ENCODE measurements at regions not wholly inside any gene's neighbourhood (a gene's known extent, or its start where the extent isn't known, plus 50 kb on each side); places are given as distances from the start of the nearest gene placed in this dataset.

- intact Hi-C loops (cut with micrococcal nuclease): no loop called here
- peaks cover 0 to 8% (median 2%) of the 10 kb centered on the region in 7 donors for H3K9me3 Mint-ChIP-seq
- peak overlapping the region in 1 of 7 donors; percentile 55 for H3K27ac Mint-ChIP-seq
- DNase-seq: no peak
- Histone ChIP-seq H3K27ac (ENCODE audit: low read depth in 1 of 2, low read length in 2 of 2) (no peak overlapping the region), H4K20me1 (ENCODE audit: insufficient read depth, low read length) (no peaks in the 10 kb centered on the region), H3K4me1 (ENCODE audit: control insufficient read depth in 1 of 2, insufficient read depth in 2 of 2, low read length in 2 of 2) (peaks cover 8% of the 10 kb centered on the region in 2 donors), H3K79me2 (ENCODE audit: insufficient read depth, low read length) (no peaks in the 10 kb centered on the region), H2AFZ (ENCODE audit: insufficient read depth, low read depth, low read length, poor library complexity, severe bottlenecking) (no peak overlapping the region), H3K36me3 (replicated peaks in 1 of 2; ENCODE audit: control insufficient read depth in 1 of 2, insufficient read depth in 2 of 2, low read length in 2 of 2) (no peaks in the 10 kb centered on the region), H3K4me3 (replicated peaks in 1 of 3; ENCODE audit: low read depth in 2 of 3, low read length in 3 of 3) (no peak overlapping the region), H3K9me3 (replicated peaks in 1 of 2; ENCODE audit: control insufficient read depth in 1 of 2, insufficient read depth in 1 of 2, low read length in 2 of 2) (no peaks in the 10 kb centered on the region), H3K27me3 (ENCODE audit: control insufficient read depth in 2 of 2, insufficient read depth in 2 of 2, low read length in 2 of 2) (peaks cover 0 to 6% of the 10 kb centered on the region in 2 donors), H3K9ac (ENCODE audit: insufficient read depth, low read length, poor library complexity, severe bottlenecking) (no peak overlapping the region), H3K4me2 (replicated peaks; ENCODE audit: extremely low read depth, low read length, poor library complexity, severe bottlenecking) (no peak overlapping the region)
- no peak for TF ChIP-seq CTCF (IDR thresholded peaks at IDR 0.05)
- peaks cover 3 to 26% (median 9%) of the 10 kb centered on the region in 3 donors for H3K27me3 Mint-ChIP-seq (ENCODE audit: low read depth in 3 of 3)
- no peak overlapping the region for H3K4me3 Mint-ChIP-seq
- no peaks in the 10 kb centered on the region for H3K4me1 Mint-ChIP-seq
- 83% methylated on average over 4 of the region's 6 CpGs for WGBS (ENCODE audit: insufficient coverage)
- H3K36me3 Mint-ChIP-seq: no peaks in the 10 kb centered on the region
Measured at GRCh38 chr9:86771941-86772634, 175.2 kb downstream of the GAS1 start.

- DNase-seq: no peak
- peaks cover 3 to 26% (median 9%) of the 10 kb centered on the region in 3 donors for H3K27me3 Mint-ChIP-seq (ENCODE audit: low read depth in 3 of 3)
- Histone ChIP-seq H3K79me2 (ENCODE audit: insufficient read depth, low read length) (no peaks in the 10 kb centered on the region), H3K4me3 (replicated peaks in 1 of 3; ENCODE audit: low read depth in 2 of 3, low read length in 3 of 3) (no peak overlapping the region), H3K36me3 (replicated peaks in 1 of 2; ENCODE audit: control insufficient read depth in 1 of 2, insufficient read depth in 2 of 2, low read length in 2 of 2) (no peaks in the 10 kb centered on the region), H2AFZ (ENCODE audit: insufficient read depth, low read depth, low read length, poor library complexity, severe bottlenecking) (no peak overlapping the region), H3K27ac (ENCODE audit: low read depth in 1 of 2, low read length in 2 of 2) (no peak overlapping the region), H4K20me1 (ENCODE audit: insufficient read depth, low read length) (no peaks in the 10 kb centered on the region), H3K9me3 (replicated peaks in 1 of 2; ENCODE audit: control insufficient read depth in 1 of 2, insufficient read depth in 1 of 2, low read length in 2 of 2) (no peaks in the 10 kb centered on the region), H3K27me3 (ENCODE audit: control insufficient read depth in 2 of 2, insufficient read depth in 2 of 2, low read length in 2 of 2) (peaks cover 0 to 3% of the 10 kb centered on the region in 2 donors), H3K4me2 (replicated peaks; ENCODE audit: extremely low read depth, low read length, poor library complexity, severe bottlenecking) (no peak overlapping the region), H3K9ac (ENCODE audit: insufficient read depth, low read length, poor library complexity, severe bottlenecking) (no peak overlapping the region), H3K4me1 (ENCODE audit: control insufficient read depth in 1 of 2, insufficient read depth in 2 of 2, low read length in 2 of 2) (peaks cover 14 to 15% of the 10 kb centered on the region in 2 donors)
- WGBS (ENCODE audit: insufficient coverage): 56% methylated on average over 1 of the region's 2 CpGs
- H3K4me3 Mint-ChIP-seq: no peak overlapping the region
- TF ChIP-seq CTCF (IDR thresholded peaks at IDR 0.05): no peak
- intact Hi-C loops (cut with micrococcal nuclease): no loop called here
- no peaks in the 10 kb centered on the region for H3K36me3 Mint-ChIP-seq
- no peaks in the 10 kb centered on the region for H3K4me1 Mint-ChIP-seq
- H3K27ac Mint-ChIP-seq: no peak overlapping the region
- H3K9me3 Mint-ChIP-seq: peaks cover 0 to 12% (median 3%) of the 10 kb centered on the region in 7 donors
Measured at GRCh38 chr9:86771420-86771819, 175.9 kb downstream of the GAS1 start.

Measured in CD14-positive monocyte (primary cell).